ENCODE measurements at regions not wholly inside any gene's neighbourhood (a gene's known extent, or its start where the extent isn't known, plus 50 kb on each side); places are given as distances from the start of the nearest gene placed in this dataset.
"Not testable (repeated sequence)": the region's sequence is repeated elsewhere in the genome, so short reads cannot be mapped to it uniquely, and the experiment has no call there.

DNA sequence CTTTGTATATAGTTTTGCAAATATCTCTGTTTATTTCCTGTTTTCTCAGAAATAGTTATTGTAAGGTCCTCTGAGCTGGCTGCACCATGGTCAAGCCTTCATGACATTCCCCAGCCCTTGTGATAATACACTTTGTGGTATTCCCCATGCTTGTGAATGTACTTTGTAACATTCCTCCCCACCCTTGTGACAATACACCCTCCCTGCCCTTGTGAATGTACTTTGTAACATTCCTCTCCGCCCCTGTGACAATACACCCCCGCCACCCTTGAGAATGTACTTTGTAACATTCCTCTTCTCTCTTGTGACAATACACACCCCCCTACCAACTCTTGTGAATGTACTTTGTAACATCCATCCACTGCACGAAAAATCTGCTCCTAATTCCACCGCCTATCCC, 530.7 kb downstream of the CENPC start:
- DNase-seq (no peak), ATAC-seq (no peak)
- H3K27me3 Mint-ChIP-seq = no peaks in the 10 kb centered on the region
- H3K4me3 Mint-ChIP-seq = no peak overlapping the region
- H3K27ac Mint-ChIP-seq = no peak overlapping the region
- CTCF ChIA-PET = no interaction called here
- peaks cover 11% of the 10 kb centered on the region for H3K9me3 Mint-ChIP-seq (ENCODE audit: low read depth)
- no peaks in the 10 kb centered on the region for H3K4me1 Mint-ChIP-seq
- no peaks in the 10 kb centered on the region for H3K36me3 Mint-ChIP-seq

DNA sequence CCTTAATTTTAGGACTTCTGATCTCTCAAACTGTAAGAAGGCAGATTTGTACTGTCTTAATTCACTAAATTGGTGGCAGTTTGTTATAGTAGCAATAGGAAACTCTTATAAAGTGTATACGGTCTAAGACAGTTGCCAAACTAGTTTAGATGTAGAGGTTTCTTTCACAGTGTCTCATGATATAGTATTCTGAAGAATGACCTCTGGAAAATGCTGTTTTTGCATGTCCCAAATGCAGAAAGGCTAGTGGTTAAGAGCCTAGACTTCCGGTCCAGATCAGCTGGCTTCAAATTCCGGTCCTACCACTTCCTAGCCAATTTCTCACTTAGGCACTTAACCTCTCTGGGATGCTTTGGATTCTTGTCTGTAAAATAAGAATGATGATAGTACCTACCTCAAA, 538.5 kb downstream of the CENPC start:
- Mint-ChIP-seq H3K4me1 (no peaks in the 10 kb centered on the region), H3K27ac (no peak overlapping the region), H3K36me3 (no peaks in the 10 kb centered on the region), H3K27me3 (no peaks in the 10 kb centered on the region), H3K4me3 (no peak overlapping the region), H3K9me3 (ENCODE audit: low read depth) (peaks cover 8% of the 10 kb centered on the region)
- CTCF ChIA-PET = no interaction called here
- ATAC-seq (no peak), DNase-seq (no peak)

DNA sequence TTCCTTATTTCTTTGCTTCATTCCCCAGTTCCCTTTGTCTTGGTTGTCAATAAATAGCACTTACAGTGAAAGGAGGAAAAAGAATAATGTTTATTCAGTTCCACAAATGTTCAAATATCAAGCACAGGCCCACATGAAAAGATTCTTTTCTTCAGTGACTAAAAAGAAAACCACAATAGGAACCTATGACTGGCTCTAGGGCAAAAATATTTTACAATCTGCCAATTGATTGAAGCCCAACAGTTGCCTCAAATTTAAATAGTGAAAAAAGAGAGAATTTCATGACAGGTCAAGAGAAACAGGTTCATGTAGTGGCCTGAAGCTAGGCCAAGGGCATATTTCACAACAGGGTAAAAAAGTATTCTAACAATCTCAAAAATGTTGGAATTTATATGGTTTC, 553.8 kb downstream of the CENPC start:
- Mint-ChIP-seq H3K27ac (no peak overlapping the region), H3K4me3 (no peak overlapping the region), H3K27me3 (no peaks in the 10 kb centered on the region), H3K36me3 (no peaks in the 10 kb centered on the region), H3K4me1 (no peaks in the 10 kb centered on the region), H3K9me3 (ENCODE audit: low read depth) (peaks cover 4% of the 10 kb centered on the region)
- DNase-seq (no peak), ATAC-seq (no peak)
- CTCF ChIA-PET = no interaction called here

DNA sequence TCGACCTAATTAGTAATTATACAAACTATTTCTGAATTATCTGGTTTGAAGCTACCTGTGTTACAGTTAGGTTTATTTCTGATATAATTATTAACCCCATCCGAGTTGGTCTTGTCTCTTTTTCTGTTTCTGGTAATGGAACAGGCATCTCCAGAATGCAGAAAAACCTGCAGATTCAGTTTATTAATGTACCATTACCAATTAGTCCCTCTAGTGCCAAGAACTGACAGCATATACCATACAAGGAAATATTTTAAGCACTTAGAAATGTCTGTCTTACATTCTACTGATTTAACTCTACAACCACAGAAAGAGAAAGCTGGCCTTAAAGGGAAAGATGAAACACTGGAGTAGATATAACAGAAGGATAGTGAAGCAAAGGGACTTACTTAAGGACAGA, 570.6 kb downstream of the CENPC start:
- Mint-ChIP-seq H3K4me1 (no peaks in the 10 kb centered on the region), H3K9me3 (ENCODE audit: low read depth) (peaks cover 3% of the 10 kb centered on the region), H3K27ac (no peak overlapping the region), H3K36me3 (no peaks in the 10 kb centered on the region), H3K27me3 (no peaks in the 10 kb centered on the region), H3K4me3 (no peak overlapping the region)
- ATAC-seq (no peak), DNase-seq (no peak)
- CTCF ChIA-PET = no interaction called here

DNA sequence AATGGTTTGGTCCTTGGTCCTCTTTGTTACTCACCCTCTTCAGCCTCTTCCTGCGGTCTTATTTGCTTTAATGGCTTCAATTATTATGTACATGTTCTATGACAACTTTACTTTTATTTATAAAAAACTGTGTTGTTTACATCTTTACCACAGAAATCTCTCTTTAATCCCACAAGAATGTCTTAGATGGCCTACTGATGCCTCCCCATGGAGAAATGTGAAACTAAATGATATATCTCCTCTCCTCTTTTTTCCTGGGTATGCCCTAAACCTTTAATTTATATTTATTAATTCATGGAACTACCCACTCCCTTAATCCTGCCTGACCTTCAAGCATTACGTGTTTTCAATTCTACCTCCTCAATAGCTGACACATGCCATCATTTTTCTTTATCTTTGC, 573.2 kb downstream of the CENPC start:
- no peaks in the 10 kb centered on the region for H3K27me3 Mint-ChIP-seq
- H3K27ac Mint-ChIP-seq = no peak overlapping the region
- CTCF ChIA-PET = no interaction called here
- no peak overlapping the region for H3K4me3 Mint-ChIP-seq
- H3K4me1 Mint-ChIP-seq = no peaks in the 10 kb centered on the region
- no peaks in the 10 kb centered on the region for H3K36me3 Mint-ChIP-seq
- ATAC-seq (no peak), DNase-seq (no peak)
- peaks cover 3% of the 10 kb centered on the region for H3K9me3 Mint-ChIP-seq (ENCODE audit: low read depth)

DNA sequence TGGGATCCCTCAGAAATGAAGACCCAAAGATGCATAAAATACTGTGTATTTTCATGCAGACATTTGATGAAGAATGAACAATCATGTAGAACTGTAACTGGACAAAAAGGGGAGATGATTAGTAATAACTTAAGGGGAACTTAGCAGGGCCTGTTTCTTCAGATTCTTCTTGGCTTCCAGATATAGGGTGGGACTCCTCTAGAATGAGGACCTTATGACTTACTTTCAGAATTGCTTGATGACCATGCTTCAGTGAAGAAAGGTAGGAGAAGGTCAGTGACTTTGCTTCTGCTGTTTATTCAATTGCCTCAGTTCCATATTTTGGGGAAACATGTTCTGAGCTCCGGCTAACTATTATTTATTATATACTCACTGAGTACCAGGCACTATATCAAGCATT, 580.8 kb downstream of the CENPC start:
- no peaks in the 10 kb centered on the region for H3K4me1 Mint-ChIP-seq

DNA sequence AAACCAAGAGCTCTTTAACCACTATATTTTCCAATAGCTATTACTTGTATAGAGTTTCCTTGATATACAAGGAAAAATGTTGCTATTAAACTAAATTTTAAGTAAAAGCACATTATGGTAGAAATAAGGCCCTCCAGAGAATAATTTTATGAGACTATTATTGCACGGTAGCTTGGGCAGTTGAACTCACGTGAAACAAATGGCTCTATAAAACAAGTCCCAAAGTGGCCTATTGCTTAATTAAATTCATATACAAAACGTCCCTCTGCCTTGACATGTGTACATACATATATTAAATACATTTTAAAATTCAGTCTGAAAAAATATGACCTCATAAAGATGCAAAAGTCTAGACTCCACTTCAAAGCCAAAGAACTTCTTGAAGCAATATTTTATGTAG, 582.2 kb downstream of the CENPC start:
- Mint-ChIP-seq H3K9me3 (ENCODE audit: low read depth) (peaks cover 3% of the 10 kb centered on the region), H3K27ac (no peak overlapping the region), H3K4me1 (no peaks in the 10 kb centered on the region), H3K4me3 (no peak overlapping the region), H3K27me3 (no peaks in the 10 kb centered on the region), H3K36me3 (no peaks in the 10 kb centered on the region)
- DNase-seq = no peak
- CTCF ChIA-PET = no interaction called here
- ATAC-seq = no peak

More for the DNA sequence above, 580.8 kb downstream of the CENPC start:
- Mint-ChIP-seq H3K9me3 (ENCODE audit: low read depth) (peaks cover 2% of the 10 kb centered on the region), H3K27ac (no peak overlapping the region), H3K36me3 (no peaks in the 10 kb centered on the region), H3K4me3 (no peak overlapping the region), H3K27me3 (no peaks in the 10 kb centered on the region)
- ATAC-seq = no peak
- DNase-seq = no peak
- CTCF ChIA-PET = no interaction called here

DNA sequence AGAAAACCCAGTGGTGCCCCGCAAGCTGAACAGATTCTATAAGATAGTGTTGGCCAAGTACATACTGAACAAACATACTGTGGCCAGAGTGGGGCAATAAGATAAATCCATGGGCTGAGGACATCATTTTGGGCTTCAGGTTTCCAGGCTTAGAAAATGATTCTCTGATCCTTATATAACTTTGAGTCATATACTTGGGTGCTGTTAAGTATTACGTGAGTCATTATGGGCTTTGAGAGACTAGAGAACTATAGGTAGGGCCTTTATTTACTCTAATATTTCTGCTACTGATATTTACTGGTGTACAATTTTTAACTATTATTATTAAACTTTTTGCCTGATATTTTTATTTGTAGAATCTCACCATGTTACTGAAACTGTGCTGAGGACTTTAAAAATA, 586.1 kb downstream of the CENPC start:
- no peak overlapping the region for H3K4me3 Mint-ChIP-seq
- no peaks in the 10 kb centered on the region for H3K27me3 Mint-ChIP-seq
- DNase-seq = no peak
- ATAC-seq = no peak
- H3K36me3 Mint-ChIP-seq = no peaks in the 10 kb centered on the region
- H3K9me3 Mint-ChIP-seq (ENCODE audit: low read depth) = peaks cover 6% of the 10 kb centered on the region
- H3K27ac Mint-ChIP-seq = no peak overlapping the region
- H3K4me1 Mint-ChIP-seq = no peaks in the 10 kb centered on the region
- CTCF ChIA-PET = no interaction called here

DNA sequence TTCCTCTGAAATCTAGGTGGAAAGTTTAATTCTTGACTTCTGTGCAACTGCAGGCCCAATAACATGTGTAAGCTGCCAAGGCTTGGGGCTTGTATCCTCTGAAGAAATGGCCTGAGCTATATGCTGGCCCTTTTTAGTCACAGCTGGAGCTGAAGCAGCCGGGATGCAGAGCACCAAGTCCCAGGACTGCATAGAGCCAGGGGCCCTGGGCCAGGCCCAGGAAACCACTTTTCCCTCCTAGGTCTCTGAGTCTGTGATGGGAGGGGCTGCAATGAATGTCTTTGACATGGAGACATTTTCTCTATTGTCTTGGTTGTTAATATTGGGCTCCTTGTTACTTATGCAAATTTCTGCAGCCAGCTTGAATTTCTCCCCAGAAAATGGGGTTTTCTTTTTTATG, 588.5 kb downstream of the CENPC start:
- no peaks in the 10 kb centered on the region for H3K27me3 Mint-ChIP-seq
- no peak overlapping the region for H3K4me3 Mint-ChIP-seq
- ATAC-seq (no peak), DNase-seq (no peak)
- no peaks in the 10 kb centered on the region for H3K4me1 Mint-ChIP-seq
- peaks cover 4% of the 10 kb centered on the region for H3K9me3 Mint-ChIP-seq (ENCODE audit: low read depth)
- H3K36me3 Mint-ChIP-seq = no peaks in the 10 kb centered on the region
- no peak overlapping the region for H3K27ac Mint-ChIP-seq
- CTCF ChIA-PET = no interaction called here

DNA sequence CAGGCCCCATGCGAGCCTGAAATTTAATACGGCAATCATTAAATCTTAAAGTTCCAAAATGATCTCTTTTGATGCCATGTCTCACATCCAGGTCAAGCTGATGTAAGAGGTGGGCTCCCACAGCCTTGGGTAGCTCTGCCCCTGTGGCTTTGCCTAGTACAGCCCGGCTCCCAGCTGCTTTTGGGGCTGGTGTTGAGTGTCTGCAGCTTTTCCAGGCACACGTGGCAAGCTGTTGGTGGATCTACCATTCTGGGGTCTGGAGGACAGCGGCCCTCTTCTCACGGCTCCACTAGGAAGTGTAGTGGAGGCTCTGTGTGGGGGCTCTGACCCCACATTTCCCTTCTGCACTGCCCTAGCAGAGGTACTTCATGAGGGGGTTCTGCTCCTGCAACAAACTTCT, 588.9 kb downstream of the CENPC start:
- Mint-ChIP-seq H3K4me1 (no peaks in the 10 kb centered on the region), H3K27me3 (no peaks in the 10 kb centered on the region), H3K4me3 (no peak overlapping the region), H3K36me3 (no peaks in the 10 kb centered on the region), H3K9me3 (ENCODE audit: low read depth) (peaks cover 4% of the 10 kb centered on the region), H3K27ac (no peak overlapping the region)
- CTCF ChIA-PET = no interaction called here
- ATAC-seq (no peak), DNase-seq (no peak)

DNA sequence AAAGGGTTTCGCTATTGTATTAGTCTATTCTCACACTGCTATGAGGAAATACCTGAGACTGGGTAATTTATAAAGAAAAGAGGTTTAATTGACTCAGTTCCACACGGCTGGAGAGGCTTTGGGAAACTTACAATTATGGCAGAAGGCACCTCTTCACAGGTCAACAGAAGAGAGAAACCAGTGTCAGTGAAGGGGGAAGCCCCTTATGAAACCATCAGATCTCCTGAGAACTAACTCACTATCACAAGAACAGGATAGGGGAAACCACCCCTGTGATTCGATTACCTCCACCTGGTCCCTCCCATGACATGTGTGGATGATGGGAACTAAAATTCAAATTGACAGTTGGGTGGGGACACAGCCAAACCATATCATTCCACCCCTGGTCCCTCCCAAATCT, 589.5 kb downstream of the CENPC start:
- Mint-ChIP-seq H3K4me3 (no peak overlapping the region), H3K27me3 (no peaks in the 10 kb centered on the region), H3K36me3 (no peaks in the 10 kb centered on the region), H3K27ac (no peak overlapping the region), H3K9me3 (ENCODE audit: low read depth) (peaks cover 4% of the 10 kb centered on the region), H3K4me1 (no peaks in the 10 kb centered on the region)
- ATAC-seq (no peak), DNase-seq (no peak)
- CTCF ChIA-PET = no interaction called here

DNA sequence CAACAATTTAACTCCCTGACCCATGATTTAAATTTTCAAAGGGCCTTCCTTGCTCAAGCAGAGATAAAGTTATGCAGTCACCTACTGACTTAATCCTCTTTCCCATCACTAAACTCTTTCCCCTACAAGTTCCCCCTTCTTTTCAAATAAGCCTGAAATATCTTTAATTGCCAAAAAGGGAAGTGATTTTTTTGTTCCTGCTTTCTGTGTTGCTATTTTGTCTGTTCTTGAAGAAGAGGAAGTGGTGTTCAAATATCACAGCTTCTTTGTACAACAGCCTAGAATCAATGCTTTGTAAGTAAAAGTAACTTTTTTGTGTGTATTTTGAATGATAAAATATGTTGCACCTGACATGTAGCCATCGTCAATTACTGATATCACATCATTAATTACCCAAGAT, 595.9 kb downstream of the CENPC start:
- Mint-ChIP-seq H3K4me3 (no peak overlapping the region), H3K27ac (no peak overlapping the region), H3K36me3 (no peaks in the 10 kb centered on the region), H3K9me3 (ENCODE audit: low read depth) (peaks cover under 1% of the 10 kb centered on the region), H3K4me1 (no peaks in the 10 kb centered on the region), H3K27me3 (no peaks in the 10 kb centered on the region)
- CTCF ChIA-PET = no interaction called here
- ATAC-seq = no peak
- DNase-seq = no peak

DNA sequence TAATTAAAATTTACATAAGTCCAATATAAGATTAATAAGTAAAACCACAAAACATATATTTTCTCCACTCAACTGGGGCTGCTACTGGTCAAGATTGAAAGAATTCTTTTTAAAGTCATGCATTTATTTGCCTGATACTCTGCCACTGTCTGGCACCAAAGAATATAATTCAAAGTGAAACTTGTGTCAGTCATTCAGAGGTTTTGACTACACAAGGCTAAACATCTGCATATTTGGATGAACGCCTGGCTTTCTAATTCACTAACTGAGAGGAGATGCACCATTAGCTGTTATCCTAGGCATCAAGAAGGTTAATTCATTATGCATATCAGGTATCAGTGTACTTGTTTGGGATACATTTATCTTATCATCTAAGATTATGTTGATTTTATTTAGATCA, 598.5 kb downstream of the CENPC start:
- Mint-ChIP-seq H3K4me3 (no peak overlapping the region), H3K9me3 (ENCODE audit: low read depth) (peaks cover 7% of the 10 kb centered on the region), H3K36me3 (no peaks in the 10 kb centered on the region), H3K27me3 (no peaks in the 10 kb centered on the region), H3K27ac (no peak overlapping the region), H3K4me1 (no peaks in the 10 kb centered on the region)
- CTCF ChIA-PET = no interaction called here
- DNase-seq (no peak), ATAC-seq (no peak)

DNA sequence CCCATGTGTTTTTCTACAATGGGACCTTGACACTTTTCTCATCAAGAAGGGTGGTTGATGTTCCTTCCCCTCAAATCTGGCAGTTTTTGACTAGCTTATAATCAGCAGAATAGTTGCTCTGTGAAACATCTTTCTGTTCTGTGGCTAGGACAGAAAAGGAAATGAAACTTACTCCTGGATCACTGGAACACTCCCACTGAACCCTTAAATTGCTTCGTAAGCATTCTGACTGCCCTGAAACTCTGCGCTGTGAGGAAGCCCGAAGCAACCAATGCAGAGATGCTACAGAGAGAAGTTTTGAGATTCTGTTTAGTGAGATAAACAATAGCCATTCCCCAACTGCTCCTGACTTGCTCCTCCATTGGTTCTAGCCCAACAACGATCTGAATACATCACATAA, 602.2 kb downstream of the CENPC start:
- DNase-seq = no peak
- Mint-ChIP-seq H3K9me3 (ENCODE audit: low read depth) (peaks cover 9% of the 10 kb centered on the region), H3K4me1 (no peaks in the 10 kb centered on the region), H3K36me3 (no peaks in the 10 kb centered on the region), H3K27me3 (no peaks in the 10 kb centered on the region), H3K27ac (no peak overlapping the region), H3K4me3 (no peak overlapping the region)
- ATAC-seq = no peak
- CTCF ChIA-PET = no interaction called here

DNA sequence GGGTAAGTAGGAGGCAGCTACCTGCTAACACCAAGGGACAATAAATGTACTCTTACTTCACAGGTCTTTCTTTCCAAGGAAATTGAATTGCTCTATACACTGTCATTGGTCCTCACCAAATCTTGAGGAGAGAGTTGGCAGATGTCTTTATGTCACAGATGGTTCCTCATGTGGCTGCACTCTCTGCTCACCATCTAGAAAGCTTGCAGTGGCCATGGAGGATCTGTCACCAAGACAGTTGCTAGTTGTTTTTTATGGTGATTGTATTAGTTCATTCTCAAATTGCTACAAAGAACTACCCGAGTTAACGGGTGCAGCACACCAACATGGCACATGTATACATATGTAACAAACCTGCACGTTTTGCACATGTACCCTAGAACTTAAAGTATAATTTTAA, 613.3 kb downstream of the CENPC start:
- H3K27ac Mint-ChIP-seq; H3K4me3 Mint-ChIP-seq; DNase-seq; CTCF ChIA-PET; ATAC-seq; H3K4me1 Mint-ChIP-seq; H3K9me3 Mint-ChIP-seq (ENCODE audit: low read depth); H3K36me3 Mint-ChIP-seq; H3K27me3 Mint-ChIP-seq: not testable (repeated sequence)

Measured in activated CD8-positive, alpha-beta memory T cell treated with anti-CD3 and anti-CD28 coated beads, Interleukin-2, amount 10 ng/mL, durations not matched to agents 7 days and 5 days (primary cell).